Lower leg skin (tissue), 3 donors: ENCODE measurements at regions not wholly inside any gene's neighbourhood (a gene's known extent, or its start where the extent isn't known, plus 50 kb on each side); places are given as distances from the start of the nearest gene placed in this dataset.

Experiments used
- CTCF ChIP-seq, 3 donors: fragments of 450-650 bp; IDR thresholded peaks; one replicate each; pipeline ENCODE4 v1.5.1; 2016; ENCODE audit warnings: antibody characterized with exemption in 3 of 3, mild to moderate bottlenecking in 3 of 3, moderate library complexity in 2 of 3
- POLR2A ChIP-seq, 2 donors: fragments of 450-650 bp; IDR thresholded peaks; one replicate each; pipeline ENCODE4 v1.6.1; 2016 to 2017; ENCODE audit warnings: antibody characterized with exemption in 2 of 2, mild to moderate bottlenecking in 1 of 2, moderate library complexity in 1 of 2

- TF ChIP-seq CTCF (IDR thresholded peaks at IDR 0.05), result no peak
- TF ChIP-seq POLR2A (IDR thresholded peaks at IDR 0.05), result no peak
Measured at GRCh38 chr13:90783273-90783672, 564.2 kb upstream of the MIR17HG start.
